ENCODE measurements at regions not wholly inside any gene's neighbourhood (a gene's known extent, or its start where the extent isn't known, plus 50 kb on each side); places are given as distances from the start of the nearest gene placed in this dataset.

DNA sequence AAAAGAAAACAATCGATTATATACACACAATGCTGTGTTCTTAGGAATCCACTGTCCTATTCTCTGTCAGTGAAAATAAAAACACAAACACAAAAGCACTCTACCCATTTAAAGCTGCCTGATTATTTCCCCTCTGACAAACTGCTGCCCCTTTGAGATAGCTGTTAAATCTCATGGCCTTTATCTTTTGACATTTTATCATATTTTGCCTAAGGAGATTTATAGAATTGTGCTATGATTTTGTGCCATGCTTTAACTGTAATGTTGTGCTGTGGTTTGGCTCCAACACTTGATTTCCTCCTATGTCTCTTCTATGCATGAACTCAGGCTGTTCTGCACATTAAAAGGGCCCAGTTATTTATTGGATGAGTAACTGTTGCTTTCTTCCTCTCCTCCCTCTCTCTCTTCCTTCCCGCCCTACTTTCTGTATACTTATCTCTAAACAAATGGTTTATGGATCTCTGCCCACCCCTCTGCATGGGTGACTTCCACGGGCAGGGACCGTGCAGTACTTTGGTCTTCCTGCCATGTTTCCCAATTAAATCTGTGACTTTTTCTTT lies 1096.6 kb downstream of the TSN start:
- no peak for DNase-seq

DNA sequence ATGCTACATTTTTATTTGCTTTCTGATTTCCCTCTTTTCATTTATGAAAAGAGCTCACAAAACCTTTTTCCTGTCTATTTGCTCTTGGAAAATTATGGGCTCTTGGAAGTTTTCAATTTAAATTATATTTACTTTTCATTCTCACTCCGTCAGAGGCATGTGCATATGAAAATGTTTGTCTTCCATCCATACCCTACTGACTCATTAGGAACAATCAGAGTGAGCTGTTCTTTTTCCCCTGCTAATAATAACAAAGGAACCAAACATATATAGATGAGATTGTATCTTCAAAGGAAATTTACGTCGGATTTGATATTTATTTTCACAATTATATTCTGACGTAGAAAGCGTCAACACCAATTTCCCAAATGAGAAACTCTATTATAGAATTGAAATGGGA lies 1101.2 kb downstream of the TSN start:
- DNase-seq: no peak

DNA sequence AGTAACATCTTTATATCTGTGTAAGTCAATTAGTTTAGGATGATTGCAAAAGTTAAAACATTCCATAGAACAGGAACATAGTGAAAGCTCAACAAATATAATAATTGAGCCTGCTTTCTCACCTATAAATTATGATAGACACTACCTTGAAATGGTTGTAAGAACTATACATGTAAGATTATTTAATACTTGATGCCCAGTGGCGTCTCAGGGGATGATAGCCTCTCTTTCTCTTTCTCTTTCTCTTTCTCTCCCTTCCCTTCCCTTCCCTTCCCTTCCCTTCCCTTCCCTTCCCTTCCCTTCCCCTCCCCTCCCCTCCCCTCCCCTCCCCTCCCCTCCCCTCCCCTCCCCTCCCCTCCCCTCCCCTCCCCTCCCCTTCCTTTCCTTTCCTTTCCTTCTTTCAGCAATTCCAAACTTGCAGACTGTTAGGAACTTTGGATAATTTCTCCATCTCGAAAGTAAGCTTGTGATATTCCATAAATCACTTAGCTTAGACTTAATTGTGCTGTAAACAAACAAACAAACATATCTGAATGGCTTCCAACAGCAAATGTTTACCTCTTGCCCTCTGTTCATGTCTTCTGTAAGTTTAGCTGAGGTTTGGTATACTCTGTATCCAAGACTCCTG lies 1102.7 kb downstream of the TSN start:
- DNase-seq: no peak

DNA sequence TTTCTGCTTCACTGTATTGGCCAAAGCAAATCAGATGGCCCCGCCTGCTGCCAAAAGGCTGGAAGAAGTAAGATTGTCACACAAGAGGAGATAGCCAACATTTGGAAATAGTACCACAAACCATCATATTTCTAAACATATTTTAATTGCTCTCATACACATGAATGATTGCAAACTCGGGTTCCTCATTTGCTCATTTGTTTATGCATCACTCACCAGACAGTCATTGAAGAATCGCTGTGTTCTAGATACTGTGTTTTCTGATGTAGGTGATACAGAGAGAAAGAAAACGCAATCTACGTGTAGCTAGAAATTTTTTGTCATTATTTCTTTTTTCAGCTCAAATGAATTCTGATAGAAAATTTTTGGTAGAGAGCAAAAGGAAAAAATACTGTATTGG lies 1103.4 kb downstream of the TSN start:
- DNase-seq: no peak

DNA sequence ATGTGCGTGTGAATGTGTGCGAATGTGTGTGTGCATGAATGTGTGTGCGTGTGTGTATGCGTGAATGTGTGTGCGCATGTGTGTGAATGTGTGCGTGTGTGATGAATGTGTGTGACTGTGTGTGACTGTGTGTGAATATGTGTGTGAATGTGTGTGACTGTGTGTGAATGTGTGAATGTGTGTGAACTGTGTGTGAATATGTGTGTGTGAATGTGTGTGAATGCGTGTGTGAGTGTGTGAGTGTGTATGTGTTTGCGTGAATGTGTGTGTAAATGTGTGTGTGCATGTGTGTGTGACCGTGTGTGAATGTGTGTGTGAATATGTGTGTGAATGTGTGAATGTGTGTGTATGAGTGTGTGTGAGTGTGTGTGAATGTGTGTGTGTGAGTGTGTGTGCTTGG lies 1103.8 kb downstream of the TSN start:
- DNase-seq: no peak

DNA sequence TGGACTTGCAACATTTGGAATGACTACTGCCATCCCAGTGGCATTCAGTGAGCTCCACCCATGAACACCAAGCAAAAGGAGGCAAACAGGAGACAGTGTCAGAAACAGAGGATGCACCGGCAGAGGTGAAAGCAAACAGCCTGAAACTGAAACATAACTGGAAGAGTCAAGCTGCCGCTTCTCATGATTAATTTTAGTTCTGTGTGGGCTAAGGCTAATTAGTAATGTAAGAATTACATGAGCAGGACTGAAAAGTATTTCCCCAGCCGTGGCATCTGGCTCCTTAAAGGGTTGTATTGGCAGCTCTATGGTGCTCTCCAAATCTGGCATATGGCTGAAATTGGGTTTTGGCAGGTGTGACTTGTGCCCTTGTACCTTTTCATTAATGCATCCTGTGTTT lies 1108.1 kb downstream of the TSN start:
- DNase-seq: no peak

DNA sequence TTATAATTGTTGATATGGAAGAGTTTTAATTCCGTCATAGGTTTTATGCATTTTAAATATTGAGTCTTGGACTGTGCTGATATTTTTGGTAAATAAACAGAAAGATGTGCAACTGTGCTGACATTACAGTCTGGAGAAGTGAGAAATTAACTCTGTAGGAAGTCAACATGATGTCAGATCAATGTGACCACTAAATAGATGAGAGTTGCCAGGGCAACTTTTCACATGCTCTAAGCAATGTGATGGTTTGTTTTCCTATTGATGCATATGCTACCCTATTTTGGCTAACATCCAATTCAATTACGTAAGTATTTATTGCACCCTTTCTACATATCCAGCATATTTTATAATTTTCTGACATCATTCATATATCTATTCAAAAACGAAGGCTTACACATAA lies 1109.3 kb downstream of the TSN start:
- no peak for DNase-seq

DNA sequence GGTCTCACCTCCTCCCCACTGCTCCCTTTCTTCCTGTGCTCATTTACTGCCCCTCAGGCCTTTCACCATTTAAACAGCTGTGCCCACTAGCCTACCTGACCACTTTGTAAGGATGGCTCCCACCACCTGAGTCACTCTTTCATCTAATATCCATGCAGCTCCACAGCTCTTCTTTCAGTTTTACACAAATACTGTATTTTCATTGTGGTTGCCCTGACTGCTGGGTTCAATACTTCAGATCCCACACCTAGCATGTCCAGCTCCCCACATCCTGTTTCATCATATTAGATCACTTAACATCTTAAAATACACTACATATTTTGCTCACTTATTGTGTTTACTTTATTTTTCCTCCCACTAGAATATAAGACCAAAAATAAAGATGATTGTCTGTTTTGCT lies 1110.6 kb downstream of the TSN start:
- no peak for DNase-seq

DNA sequence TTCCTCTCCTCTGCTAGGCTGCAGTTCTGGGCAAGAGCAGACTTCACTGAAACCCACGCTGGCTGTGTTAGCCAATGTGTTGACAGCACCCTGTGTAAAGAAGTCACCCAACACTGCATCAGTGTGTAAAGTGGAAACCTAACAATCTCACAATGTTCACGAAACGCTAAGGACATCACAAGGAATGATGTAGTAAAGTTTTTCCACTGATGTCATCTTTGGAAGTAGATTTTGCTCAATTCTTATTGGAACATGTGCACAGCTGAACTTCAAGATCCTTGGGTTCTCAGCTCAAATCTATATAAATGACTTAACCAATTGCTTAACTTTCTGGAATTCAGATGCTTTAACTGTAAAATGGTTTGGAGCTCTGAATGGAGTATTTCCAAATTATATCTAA lies 1112.5 kb downstream of the TSN start:
- no peak for DNase-seq

DNA sequence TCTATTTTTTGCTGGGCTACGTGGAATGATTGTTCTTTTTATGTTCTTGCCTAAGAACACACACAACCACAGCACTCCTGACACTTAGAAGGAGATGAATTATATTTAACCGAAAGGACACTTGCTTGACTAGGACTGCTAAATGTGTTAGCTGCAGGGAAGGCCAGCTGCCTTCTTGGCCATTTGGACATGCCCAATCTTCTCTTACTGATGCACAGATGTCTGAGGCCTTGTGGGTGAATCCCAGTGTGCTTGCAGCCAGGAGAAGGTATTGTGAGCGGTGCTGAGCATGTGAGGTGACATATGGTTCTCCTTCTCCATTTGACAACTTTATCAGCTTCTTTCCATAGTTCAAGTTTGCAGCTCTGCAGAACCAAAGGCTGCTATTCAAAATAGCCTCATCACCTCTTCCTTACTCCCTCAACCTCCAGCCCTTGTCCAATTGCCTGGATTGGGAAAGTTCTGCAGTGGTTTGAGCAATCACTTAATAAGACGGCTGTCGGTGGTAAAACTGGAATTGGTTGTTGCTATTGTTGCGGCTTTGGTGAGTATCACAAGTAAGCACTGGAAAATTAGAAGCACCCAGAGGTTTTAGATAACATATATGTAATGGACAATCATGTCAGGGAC lies 1113.3 kb downstream of the TSN start:
- no peak for DNase-seq

DNA sequence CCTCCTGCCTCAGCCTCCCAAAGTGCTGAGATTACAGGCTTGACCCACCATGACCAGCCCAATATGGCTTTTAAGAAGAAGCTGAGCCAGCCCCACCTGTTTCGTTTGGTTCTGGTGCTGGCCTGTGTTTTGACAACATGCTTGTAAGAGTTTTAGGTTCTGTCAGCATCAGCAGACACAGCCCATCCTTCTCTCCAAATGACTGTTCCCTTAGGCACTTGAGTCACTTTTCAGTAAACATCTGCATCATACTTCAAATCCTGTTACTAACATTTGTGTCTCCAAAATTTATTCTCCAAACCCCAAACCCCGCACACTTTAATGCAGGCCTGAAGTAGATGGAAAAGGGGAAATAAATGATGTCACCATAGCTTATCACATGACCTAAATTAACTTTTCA lies 1118.5 kb downstream of the TSN start:
- DNase-seq: no peak

DNA sequence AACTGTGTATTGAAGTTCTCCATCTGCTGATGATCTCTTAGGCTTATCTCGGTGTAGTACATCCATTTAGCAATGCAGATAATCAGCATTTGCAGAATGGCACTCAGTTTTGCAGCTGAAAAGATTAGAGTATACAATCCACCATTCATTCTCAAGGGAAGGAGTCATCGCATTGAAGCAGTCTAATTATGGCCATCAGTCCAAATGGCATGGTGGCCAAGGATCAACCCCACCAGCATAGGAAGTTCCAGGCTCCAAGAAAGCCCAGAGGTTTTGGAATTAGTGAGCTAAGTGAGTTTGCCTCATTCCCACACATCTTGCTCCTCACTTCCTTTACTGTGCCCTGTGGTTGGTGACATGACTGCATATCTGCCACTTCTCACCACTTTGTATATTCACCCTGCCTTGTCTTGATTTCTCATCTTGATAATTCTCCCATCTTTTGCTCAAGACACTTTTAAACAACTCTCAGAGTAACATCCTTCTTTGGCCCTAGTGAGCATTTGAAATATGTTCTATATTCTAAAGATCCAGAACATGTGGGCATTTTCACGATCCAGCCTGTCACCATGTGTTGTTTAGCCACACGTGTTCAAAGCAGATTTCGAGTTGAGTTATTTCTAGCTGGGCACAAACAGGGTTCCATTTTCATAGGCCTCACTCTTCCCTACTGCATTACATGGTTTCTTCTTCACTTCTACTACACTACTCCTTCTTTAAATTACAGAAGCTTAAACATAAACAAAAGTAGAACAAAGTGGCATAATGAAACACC lies 1119.8 kb downstream of the TSN start:
- no peak for DNase-seq

DNA sequence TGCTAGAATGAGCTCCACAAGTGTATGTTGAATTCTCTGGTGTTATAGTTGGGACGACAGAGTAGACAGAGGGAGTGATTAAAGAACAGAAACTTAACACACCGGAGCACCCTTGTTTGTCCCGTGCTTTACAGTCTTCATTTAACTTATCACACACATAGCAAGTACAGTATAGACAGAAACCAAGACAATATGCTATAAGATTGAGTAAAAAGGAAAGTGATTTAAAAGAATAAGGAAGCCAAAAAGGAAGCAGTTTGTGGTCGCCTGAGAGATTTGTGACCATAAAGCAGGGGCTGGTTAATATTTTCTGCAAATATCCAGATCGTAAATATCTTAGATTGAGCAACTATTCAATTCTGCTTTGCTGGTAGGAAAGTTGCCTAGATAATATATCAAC lies 1128.4 kb downstream of the TSN start:
- no peak for DNase-seq

DNA sequence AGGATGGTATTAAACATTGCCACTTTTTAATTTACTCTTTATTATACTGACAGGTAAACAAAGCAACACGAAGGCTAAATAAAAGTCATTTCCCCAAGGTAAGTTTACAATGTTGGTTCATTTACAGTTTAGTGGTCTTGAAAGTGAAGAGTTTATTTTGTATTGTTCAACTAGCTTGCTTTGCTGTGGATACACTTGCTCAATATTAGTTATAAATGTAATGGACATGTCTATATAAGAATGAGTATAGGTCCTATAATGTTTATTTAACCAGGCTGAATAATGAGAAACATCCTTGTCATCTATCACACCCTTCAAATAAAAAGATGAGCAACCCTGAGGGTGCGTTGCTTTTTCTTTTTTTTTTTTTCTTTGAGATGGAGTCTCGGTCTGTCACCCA lies 1129.4 kb downstream of the TSN start:
- no peak for DNase-seq

DNA sequence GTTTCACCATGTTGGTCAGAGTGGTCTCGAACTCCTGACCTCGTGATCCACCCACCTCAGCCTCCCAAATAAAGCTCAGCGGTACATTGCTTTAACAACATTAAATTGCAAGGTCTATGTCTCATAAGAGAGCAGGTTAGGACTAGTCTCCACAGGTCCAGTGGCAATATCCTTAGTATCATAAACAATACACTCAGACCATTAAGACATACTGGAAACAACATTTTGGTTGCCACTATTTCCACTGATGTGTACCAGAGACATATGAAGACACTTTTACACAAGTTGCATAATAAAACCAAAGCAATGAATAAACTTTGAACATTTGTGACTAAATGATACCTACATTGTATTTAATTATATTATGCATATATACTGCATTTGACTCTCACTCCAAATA lies 1130.0 kb downstream of the TSN start:
- no peak for DNase-seq

DNA sequence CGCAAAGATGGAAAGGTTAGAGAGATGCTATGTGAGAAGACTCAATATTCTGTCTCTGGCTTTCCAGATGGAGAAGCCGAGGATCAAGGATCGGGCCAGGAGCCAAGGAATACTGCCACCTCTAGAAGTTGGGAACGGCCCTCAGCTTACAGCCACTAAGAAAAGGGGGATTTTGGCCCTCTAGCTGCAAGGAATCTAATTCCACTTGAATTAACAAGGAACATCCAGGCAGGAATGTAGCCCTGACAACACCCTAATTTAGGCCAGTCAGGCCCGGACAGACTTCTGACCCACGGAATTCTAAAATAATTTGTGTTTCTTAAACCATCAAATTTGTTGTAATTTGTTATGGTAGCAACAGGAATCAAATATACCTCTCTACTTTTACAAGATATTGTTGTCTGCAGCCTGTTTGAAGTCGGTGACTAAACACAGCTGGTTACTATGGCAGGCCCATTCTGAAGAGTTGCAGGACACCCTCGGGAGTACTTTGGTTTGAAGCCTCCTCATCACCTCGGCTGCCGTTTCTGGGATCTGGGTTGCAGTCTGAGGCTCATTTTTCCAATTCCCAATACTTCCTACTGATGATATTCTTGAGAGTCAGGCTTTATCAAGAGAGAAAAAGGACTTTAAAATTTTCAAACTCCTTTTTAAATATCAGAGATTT lies 1131.2 kb downstream of the TSN start:
- DNase-seq: no peak

DNA sequence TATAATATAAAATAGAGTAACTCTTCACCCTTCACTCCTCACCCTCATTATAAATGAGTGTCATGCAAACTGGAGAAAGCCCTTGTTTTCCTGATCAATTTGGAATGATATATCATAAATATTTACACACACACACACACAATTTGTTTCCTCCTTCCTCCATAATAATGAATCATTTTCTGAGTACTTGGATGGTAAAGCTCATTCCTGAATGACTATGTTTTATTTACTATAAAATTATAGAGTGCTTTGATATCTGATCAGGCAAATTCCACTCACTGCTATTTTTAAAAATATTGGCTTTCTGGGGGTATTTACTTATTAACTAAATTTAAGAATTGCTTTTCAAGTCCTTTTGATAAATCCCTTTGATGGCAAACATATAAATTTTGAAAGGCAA lies 1125.5 kb upstream of the CNTNAP5 start:
- DNase-seq: no peak

DNA sequence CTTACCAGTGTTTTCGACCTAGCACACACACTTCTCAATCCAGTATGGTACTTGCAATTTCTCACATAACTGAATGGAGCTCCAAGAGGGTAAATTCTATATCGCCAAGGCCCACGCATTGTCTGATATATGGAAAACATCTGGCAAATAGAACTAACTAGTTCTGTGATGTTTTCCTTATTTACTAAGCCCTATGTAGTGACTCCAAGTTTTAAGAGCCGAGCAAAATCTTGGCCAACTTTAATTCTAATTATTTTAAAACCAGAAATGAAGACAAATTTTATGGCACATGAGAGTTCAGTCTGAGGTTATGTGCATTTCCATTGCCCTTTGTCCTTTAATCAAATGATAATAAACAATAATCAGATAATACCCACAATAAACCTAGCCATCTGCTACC lies 1119.7 kb upstream of the CNTNAP5 start:
- no peak for DNase-seq

DNA sequence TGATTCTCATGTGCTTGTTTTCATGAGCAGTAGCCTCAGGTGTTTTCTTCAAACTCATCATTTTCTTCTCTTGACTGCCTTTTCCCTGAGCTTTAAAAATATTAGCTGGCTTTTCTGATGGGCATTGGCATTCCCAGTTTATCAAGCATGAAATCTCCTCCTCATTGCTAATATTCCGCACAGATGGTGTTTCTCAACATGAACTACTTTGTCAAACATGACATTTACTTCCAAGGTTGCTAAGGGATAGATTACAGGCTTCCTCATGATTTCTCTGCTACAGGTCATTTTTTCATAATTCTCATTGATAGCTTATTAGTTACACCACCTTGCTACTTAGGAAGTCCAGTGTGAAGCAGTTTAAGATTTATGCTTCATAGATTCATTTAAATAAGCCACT lies 1116.9 kb upstream of the CNTNAP5 start:
- no peak for DNase-seq

DNA sequence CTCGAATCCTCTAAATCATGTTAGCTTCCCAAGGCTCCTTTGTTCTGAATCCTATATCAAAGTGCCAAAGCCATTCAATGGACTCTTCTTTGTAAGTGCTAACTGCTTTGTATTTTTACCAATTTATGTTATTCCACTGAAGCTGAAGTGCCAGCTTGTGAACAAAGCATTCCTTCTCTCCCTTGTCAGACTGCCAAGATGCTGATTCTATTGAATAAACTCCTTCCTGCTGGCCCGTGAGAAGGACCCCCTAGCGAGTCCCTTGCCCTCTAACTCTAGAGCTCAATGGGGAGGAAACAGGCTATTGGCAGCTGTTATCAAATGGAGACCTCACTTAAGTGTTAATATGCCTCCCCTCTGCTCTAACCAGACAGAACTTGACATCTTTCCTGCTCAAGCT lies 1097.9 kb upstream of the CNTNAP5 start:
- DNase-seq: no peak

DNA sequence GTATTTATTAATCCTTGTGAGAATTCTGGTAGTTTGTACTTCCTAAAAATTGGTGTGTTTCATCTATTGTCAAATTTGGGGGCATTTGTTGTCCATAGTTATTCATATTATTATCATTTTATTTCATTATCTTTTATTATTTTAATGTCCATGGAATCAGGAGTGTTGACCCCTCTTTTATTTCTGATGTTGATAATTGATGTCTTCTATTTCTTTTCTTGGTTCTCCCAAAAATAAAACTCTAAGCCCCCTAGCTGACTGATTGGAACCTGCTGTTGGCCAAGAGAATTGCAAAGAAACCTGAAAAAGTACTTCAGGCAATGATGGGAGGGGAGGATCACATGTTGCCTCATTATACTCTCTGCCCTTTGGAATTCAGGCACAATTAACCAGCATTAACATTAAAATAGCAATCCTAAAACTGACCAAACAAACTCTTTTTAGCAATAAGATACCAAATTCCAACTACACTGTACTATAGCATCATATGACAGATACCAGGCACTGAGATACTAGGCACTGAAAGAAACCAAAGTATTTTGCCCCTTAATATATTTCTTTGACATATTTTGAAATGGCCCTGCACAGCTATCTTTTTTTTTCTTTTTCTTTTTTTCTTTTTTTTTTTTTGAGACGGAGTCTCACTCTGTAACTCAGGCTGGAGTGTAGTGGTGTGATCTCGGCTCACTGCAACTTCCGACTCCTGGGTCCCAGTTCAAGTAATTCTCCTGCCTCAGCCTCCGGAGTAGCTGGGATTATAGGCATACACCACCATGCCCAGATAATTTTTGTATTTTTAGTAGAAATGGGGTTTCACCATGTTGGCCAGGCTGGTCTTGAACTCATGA lies 1097.2 kb upstream of the CNTNAP5 start:
- DNase-seq: no peak

DNA sequence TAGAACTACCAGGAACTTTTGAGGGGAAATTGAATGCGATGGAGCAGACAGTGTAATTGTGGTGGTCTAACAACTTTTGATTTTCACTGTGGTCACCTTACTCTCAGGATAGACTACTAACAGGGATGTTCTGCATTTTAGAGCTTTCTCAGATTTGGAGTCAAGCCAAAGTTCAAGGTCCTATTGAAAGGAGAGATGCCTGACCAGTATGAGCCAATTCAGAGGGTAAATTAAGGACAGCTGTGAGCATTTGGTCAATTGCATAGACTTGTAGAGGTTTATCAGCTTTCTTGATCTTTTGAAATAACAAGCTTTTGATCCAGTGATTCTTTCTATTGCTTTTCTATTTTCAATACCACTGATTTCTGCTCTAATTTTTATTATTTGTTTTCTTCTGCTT lies 1095.7 kb upstream of the CNTNAP5 start:
- DNase-seq: no peak

DNA sequence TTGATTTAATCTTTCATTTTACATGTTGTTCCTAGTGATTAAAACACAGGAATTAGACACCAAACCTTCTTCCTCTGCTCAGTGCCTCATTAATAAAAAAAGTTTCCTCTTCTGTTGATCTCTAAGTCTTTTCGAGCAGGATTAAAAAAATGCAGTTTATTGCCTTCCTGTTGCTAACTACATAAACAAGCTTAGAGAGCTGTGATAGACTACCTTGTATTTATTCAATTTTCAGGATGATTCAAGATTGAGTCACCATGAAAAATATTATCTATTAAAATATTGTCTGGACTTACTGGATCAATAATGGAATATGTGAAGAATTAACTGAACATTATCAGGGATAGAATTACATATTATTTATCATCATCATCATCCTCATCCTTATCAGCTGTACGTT lies 1089.6 kb upstream of the CNTNAP5 start:
- DNase-seq: no peak

Measured in RPMI8226 (cell line).